Activated naive CD8-positive, alpha-beta T cell treated with anti-CD3 and anti-CD28 coated beads, Interleukin-2, amount 10 ng/mL, durations not matched to agents 7 days and 5 days (primary cell): ENCODE measurements at regions not wholly inside any gene's neighbourhood (a gene's known extent, or its start where the extent isn't known, plus 50 kb on each side); places are given as distances from the start of the nearest gene placed in this dataset.

Experiments
- ATAC-seq: fragments of 150-1000 bp; cut with Tn5 transposase; one replicate; pipeline ENCODE4 v1.10.0; 2021; ENCODE audit warnings: low read depth, moderate library complexity
- POLR2A ChIA-PET: fragments of 350-600 bp; sonication (Branson Sonifier 250); formaldehyde crosslinking; loops from one replicate; lab custom pipeline; 2021; ENCODE audit warnings: antibody characterized with exemption; lab: Charles Lee
- DNase-seq: peaks from one replicate; pipeline ENCODE4 v3.0.0; 2021
- H3K27ac Mint-ChIP-seq: one replicate; pipeline ENCODE4 v1.8.0; 2022; ENCODE audit warnings: mild to moderate bottlenecking, mixed read lengths
- H3K27me3 Mint-ChIP-seq: one replicate; pipeline ENCODE4 v1.8.0; 2022; ENCODE audit warnings: mild to moderate bottlenecking, moderate library complexity, mixed read lengths
- H3K36me3 Mint-ChIP-seq: one replicate; pipeline ENCODE4 v1.8.0; 2021; ENCODE audit warnings: mild to moderate bottlenecking, mixed read lengths
- H3K4me1 Mint-ChIP-seq: one replicate; pipeline ENCODE4 v1.8.0; 2021; ENCODE audit warnings: mixed read lengths
- H3K4me3 Mint-ChIP-seq: one replicate; pipeline ENCODE4 v1.8.0; 2022; ENCODE audit warnings: mild to moderate bottlenecking, moderate library complexity, mixed read lengths
- H3K9me3 Mint-ChIP-seq: one replicate; pipeline ENCODE4 v1.8.0; 2021; ENCODE audit warnings: mixed read lengths

DNA sequence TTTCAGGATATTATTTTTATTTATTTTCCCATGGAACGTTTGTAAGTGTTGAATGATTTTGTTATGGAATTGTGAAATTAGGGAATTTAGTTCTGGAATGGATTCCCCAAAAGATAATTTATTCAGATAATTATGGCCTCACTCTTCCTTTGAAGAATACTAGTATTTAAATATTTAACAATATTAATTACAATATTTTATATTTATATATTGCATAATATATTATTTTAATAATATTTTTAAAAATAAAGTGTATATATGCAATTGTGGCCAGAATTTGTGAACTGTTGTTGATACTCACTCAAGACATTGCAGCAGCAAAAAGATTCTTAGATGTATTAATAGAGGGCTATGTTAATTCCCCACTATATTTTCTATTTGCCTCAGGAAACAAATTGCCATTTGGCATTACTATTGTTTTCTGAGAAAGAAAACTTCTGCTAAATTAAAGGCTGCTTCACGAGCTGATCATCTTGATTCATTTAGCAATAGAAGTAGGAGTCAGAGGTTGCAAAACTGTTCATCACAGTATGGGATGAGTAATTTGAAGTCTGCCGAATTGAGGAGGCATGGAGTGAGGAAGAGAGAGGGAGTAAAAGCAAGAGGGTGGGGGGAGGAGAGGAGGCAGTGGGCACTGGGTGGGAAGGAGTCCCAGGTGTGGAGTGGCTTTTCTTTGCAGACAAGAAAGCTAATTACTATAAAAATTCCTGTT is 729.2 kb downstream of the DHX35 start:
- Mint-ChIP-seq H3K9me3 (no peaks in the 10 kb centered on the region), H3K36me3 (no peaks in the 10 kb centered on the region), H3K4me1 (no peaks in the 10 kb centered on the region), H3K27me3 (peaks cover 2% of the 10 kb centered on the region), H3K27ac (no peak overlapping the region), H3K4me3 (no peak overlapping the region)
- no peak for ATAC-seq
- DNase-seq, result no peak
- POLR2A ChIA-PET, result no interaction called here

DNA sequence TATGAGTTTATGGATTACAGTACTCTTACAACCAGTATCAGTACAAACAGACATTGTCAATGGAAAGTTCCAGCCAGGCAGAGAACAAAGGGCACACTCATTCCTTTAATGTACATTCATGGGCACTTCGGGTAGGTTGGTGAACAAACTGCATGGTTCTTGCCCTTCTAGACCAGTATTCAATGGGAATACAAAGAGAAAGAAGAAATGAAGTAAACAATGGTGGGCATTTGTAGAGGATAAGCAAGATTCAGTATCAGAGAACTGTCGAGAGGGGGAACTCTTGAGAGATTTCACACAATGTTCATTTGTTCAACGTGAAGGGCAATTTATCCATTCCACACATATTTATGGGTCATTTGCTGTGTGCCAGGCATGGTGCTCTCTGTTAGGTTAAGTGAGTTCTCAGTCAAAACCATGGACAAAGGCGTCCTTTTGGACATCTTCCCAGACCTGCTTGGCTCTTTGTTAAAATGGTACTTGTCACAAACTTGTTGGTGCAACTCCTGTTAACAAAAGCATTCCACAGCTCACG is 714.8 kb downstream of the DHX35 start:
- no peak for DNase-seq
- no peak overlapping the region for H3K4me3 Mint-ChIP-seq
- ATAC-seq, result no peak
- no peaks in the 10 kb centered on the region for H3K27me3 Mint-ChIP-seq
- POLR2A ChIA-PET, result no interaction called here
- H3K4me1 Mint-ChIP-seq, result no peaks in the 10 kb centered on the region
- no peak overlapping the region for H3K27ac Mint-ChIP-seq
- no peaks in the 10 kb centered on the region for H3K36me3 Mint-ChIP-seq
- H3K9me3 Mint-ChIP-seq, result peaks cover 5% of the 10 kb centered on the region

DNA sequence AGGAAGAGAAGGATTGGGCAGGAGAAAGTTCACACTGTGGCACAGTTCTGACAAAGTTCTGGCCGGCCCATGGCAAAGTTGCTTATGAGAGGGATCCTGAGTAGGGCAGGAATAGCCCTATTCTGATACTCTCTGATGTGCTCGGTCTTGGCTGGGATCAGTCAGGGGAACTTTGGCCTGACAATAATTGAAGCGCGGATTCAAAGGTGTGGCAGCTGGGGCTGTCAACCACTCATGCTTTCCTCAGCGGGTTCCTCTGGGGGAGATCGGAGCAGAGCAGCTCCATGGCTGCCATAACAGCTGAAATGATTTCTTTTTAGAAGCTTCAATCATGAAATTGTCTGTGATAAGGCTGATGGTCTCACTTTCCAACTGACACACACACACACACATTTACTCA is 714.1 kb downstream of the DHX35 start:
- POLR2A ChIA-PET, result no interaction called here
- Mint-ChIP-seq H3K27me3 (no peaks in the 10 kb centered on the region), H3K9me3 (peaks cover 5% of the 10 kb centered on the region), H3K4me1 (no peaks in the 10 kb centered on the region), H3K27ac (no peak overlapping the region), H3K4me3 (no peak overlapping the region), H3K36me3 (no peaks in the 10 kb centered on the region)
- ATAC-seq, result no peak
- DNase-seq, result no peak

DNA sequence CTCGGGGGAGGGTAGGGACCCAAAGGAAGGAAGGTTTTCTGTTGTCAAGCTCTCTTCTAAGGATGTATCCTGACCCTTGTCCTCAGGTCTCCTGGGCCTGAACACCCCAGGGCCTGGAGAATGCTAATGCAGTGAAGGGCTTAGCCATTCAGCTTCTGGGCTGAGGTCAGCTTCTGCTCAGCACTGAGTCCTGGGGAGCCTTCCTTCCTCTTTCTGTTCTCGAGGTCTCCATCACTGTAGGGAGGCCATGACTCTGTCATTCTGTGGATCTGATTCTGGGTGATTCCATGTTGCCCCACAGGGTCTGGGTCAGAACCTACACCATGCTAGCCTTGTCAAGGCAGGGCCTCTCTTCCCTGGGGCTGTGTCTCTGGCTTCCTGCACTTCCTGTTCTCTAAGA is 712.7 kb downstream of the DHX35 start:
- H3K4me3 Mint-ChIP-seq, result no peak overlapping the region
- no peaks in the 10 kb centered on the region for H3K36me3 Mint-ChIP-seq
- H3K27ac Mint-ChIP-seq, result no peak overlapping the region
- peaks cover 5% of the 10 kb centered on the region for H3K9me3 Mint-ChIP-seq
- DNase-seq, result no peak
- POLR2A ChIA-PET, result no interaction called here
- H3K27me3 Mint-ChIP-seq, result no peaks in the 10 kb centered on the region
- no peaks in the 10 kb centered on the region for H3K4me1 Mint-ChIP-seq
- no peak for ATAC-seq

DNA sequence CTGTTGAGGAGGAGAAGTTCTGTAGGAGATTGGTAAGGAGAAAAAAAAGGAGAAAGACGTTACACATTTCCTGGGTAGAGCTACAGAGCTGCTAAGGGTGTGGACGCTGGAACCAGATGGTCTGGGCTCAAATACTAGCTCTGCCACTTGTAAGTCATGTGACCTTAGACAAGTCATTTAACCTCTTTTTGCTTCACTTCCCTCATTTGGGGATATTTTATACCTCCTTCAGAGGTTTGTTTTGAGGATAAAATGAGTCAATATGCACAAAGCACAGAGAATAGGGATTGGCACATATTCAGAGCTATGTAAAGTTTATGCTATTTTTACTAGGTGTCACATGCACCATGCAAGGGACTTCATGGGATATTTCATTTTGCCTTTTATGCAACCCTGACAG is 708.8 kb downstream of the DHX35 start:
- ATAC-seq (no peak), DNase-seq (no peak)
- no peak overlapping the region for H3K4me3 Mint-ChIP-seq
- POLR2A ChIA-PET, result no interaction called here
- no peak overlapping the region for H3K27ac Mint-ChIP-seq
- H3K27me3 Mint-ChIP-seq, result peaks cover 3% of the 10 kb centered on the region
- no peaks in the 10 kb centered on the region for H3K9me3 Mint-ChIP-seq
- H3K36me3 Mint-ChIP-seq, result no peaks in the 10 kb centered on the region
- no peaks in the 10 kb centered on the region for H3K4me1 Mint-ChIP-seq

DNA sequence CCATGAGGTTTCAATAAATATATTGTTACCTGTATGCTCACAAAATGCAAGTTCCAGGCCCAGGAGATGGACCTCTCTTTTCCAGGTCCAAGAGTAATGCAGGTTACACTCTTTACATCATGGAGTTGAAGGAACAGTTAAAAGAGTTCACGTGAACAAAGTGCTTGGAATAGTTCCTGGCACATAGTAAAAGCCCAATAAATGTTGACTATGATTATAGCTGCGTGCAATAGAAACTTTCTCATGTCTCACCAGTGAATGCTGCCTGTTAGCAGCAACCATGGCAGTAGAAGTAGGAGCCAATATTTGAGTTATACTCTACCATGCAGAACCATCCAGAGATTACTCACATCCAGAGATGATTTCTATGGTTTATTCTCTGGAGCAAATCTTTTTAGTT is 707.5 kb downstream of the DHX35 start:
- no peaks in the 10 kb centered on the region for H3K36me3 Mint-ChIP-seq
- H3K4me3 Mint-ChIP-seq, result no peak overlapping the region
- H3K27ac Mint-ChIP-seq, result no peak overlapping the region
- ATAC-seq (no peak), DNase-seq (no peak)
- H3K27me3 Mint-ChIP-seq, result peaks cover 3% of the 10 kb centered on the region
- H3K4me1 Mint-ChIP-seq, result no peaks in the 10 kb centered on the region
- POLR2A ChIA-PET, result no interaction called here
- H3K9me3 Mint-ChIP-seq, result no peaks in the 10 kb centered on the region

DNA sequence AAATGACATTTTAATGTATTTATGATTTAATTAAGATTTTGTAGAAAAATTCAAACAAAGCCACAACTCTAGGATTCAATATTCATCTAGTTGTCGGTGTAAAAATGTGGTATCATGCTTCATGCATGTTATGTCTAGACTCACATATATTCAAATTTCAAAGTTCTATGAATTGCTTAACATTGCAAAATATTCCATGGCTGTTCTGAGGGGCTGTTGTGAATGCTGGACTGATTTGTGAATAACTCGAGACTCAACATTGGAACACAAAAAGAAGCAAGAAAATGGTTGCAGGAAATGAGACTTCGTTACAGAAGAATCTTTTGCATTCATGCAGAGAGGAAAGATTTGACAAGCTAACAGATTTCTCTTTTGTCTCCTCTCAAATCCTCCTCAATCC is 705.9 kb downstream of the DHX35 start:
- no peaks in the 10 kb centered on the region for H3K36me3 Mint-ChIP-seq
- no peak for ATAC-seq
- H3K27me3 Mint-ChIP-seq, result peaks cover 3% of the 10 kb centered on the region
- POLR2A ChIA-PET, result no interaction called here
- no peak for DNase-seq
- H3K9me3 Mint-ChIP-seq, result no peaks in the 10 kb centered on the region
- H3K4me3 Mint-ChIP-seq, result no peak overlapping the region
- no peaks in the 10 kb centered on the region for H3K4me1 Mint-ChIP-seq
- no peak overlapping the region for H3K27ac Mint-ChIP-seq

DNA sequence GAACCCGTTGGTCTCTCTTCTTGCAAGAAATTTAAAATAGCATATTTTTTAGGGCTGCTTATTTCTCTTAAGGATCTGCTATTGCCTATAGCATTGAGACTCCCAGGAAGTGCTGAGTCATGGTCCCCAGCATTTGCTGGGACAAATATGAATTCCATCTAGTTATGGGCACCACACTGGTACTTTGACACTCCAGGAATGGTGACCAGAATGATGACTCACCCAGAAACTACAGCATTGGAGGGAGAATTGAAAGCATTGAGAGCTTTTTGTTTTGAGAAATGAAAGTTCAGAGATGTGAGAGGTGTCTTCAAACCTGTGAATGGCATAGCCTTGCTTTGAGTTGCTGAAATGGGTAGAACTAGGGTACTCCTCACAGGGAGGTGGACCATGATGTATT is 699.7 kb downstream of the DHX35 start:
- ATAC-seq, result no peak
- H3K9me3 Mint-ChIP-seq, result no peaks in the 10 kb centered on the region
- no peak overlapping the region for H3K4me3 Mint-ChIP-seq
- no peaks in the 10 kb centered on the region for H3K36me3 Mint-ChIP-seq
- no peak for DNase-seq
- POLR2A ChIA-PET, result no interaction called here
- H3K27me3 Mint-ChIP-seq, result peaks cover 3% of the 10 kb centered on the region
- H3K4me1 Mint-ChIP-seq, result no peaks in the 10 kb centered on the region
- H3K27ac Mint-ChIP-seq, result no peak overlapping the region

DNA sequence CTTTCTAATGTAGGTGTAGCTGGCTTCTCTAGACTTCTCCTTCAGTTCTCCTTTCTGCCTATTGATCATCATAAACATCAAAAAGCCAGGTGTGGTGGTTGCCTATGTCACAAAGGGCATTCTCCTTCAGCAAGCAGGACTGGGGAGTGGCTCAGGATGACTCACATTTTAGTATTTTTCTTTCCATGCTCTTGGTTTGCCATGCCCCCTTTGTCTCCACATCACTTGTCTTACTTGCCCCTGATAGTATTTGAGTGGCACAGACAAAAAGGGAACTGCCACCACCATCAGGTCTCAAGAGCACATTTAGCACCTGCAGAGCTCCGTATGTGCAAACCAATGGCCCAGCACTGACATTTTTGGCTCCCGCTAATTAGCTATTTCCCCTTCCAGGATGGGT is 698.8 kb downstream of the DHX35 start:
- Mint-ChIP-seq H3K27ac (no peak overlapping the region), H3K4me1 (no peaks in the 10 kb centered on the region), H3K9me3 (no peaks in the 10 kb centered on the region), H3K4me3 (no peak overlapping the region), H3K36me3 (no peaks in the 10 kb centered on the region), H3K27me3 (no peaks in the 10 kb centered on the region)
- POLR2A ChIA-PET, result no interaction called here
- ATAC-seq, result no peak
- DNase-seq, result no peak

DNA sequence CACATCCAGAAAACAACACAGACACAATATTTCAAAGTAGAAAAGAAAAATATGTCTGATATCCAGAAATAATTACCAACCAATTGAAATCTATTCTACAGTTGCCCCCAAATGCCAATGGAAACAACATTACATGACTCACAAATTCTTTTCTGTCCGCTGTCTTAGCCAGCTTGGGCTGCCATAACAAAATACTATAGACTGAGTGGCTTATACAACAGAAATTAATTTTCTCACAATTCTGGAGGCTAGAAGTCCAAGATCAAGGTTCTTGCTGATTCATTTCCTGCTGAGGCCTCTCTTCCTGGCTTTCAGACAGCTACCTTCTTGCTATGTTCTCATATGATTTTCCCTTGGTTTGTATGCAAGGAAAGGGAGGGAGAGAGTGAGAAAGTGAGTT is 698.1 kb downstream of the DHX35 start:
- H3K36me3 Mint-ChIP-seq, result no peaks in the 10 kb centered on the region
- POLR2A ChIA-PET, result no interaction called here
- no peak for DNase-seq
- no peaks in the 10 kb centered on the region for H3K4me1 Mint-ChIP-seq
- H3K4me3 Mint-ChIP-seq, result no peak overlapping the region
- no peak for ATAC-seq
- no peaks in the 10 kb centered on the region for H3K27me3 Mint-ChIP-seq
- H3K9me3 Mint-ChIP-seq, result no peaks in the 10 kb centered on the region
- H3K27ac Mint-ChIP-seq, result no peak overlapping the region

DNA sequence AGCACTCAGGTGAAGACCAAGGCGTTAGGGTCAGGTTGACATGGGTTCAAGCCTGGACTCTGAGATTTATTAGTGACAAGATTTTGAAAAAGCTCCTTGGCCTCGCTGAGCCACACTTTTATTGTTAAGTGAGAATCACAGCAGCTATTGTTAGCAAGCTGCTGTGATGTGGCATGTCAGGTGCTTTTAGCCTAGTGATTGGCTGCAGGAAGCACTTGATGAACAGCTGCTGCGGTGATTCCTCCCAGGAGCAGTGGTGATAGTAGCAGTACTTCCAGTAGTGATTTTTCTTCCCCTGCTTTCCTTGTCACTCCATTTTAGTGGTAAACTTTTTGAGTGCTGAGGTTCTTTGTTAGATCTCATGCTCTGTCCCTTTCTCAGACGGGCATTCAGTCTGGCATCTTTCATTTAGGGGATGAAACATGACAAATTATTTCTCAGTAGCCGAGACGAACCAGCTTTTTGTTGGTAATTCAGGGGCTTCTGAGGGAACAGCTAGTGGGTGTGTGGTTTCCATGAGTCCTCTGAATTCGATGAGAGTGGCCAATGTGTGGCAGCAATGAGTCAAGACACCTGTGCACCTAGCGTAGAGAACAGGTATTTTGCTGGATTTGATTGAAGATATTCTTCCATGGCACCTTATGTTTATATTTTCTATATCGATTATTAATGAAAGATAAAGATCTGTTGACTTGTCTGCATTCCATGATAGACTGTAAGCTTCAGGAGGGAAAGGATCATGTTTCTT is 696.7 kb downstream of the DHX35 start:
- no peak for DNase-seq
- POLR2A ChIA-PET, result no interaction called here
- Mint-ChIP-seq H3K4me3 (no peak overlapping the region), H3K36me3 (no peaks in the 10 kb centered on the region), H3K9me3 (no peaks in the 10 kb centered on the region), H3K4me1 (no peaks in the 10 kb centered on the region), H3K27me3 (no peaks in the 10 kb centered on the region), H3K27ac (no peak overlapping the region)
- no peak for ATAC-seq

DNA sequence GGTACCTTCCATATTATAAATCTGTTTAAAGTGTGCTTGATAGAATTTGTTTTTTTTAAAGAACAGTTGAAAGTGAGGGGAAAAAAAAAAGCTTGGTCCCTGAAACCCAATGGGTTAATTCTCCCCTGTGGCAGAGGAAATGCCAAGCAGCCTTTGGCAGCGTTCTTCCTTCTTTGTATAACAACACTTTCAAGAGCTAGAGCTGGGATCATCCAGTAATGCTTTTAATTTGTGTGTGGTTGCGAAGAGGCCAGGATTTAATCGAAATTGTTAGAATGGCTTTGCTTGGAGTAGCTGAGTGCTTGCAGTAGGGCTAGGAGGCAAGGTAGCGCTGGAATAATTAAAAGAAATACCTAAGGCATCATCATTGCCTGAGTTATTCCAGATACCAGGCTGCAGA is 692.0 kb downstream of the DHX35 start:
- Mint-ChIP-seq H3K4me1 (no peaks in the 10 kb centered on the region), H3K27ac (no peak overlapping the region), H3K4me3 (no peak overlapping the region), H3K9me3 (no peaks in the 10 kb centered on the region), H3K36me3 (no peaks in the 10 kb centered on the region), H3K27me3 (no peaks in the 10 kb centered on the region)
- no peak for ATAC-seq
- no peak for DNase-seq
- POLR2A ChIA-PET, result no interaction called here

DNA sequence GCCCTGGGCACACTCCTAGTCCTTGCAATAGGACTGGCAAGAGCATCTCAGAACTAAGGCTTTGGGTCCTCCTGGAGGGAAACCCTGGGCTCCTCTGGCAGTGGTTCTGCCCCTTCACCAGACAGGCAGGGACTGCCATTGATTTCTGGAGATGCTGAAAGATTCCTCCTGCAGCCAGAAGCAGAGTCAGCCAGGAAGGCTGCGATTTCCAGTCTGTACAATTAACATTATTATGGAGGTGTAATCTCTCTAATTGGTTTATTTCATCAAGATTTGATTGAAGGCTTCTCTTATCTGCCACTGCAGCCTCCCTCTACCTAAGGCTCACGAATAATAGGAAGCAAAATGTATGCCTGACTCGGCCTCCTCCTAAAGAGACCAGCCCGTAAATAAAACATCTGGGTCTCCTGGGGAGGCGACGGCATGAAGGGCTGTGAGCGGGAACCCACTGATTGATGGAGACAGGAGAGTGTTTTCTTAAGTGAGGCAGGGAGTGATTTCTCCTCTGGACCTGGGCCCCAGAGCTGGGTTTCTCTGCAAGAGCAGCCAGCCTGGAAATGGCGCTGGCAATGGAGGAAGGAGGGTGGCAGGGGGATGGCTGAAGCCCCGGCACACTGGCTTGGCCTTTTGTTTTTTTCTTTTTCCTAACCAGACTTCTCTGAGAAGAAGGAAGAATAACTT is 689.6 kb downstream of the DHX35 start:
- H3K27me3 Mint-ChIP-seq, result no peaks in the 10 kb centered on the region
- H3K9me3 Mint-ChIP-seq, result no peaks in the 10 kb centered on the region
- POLR2A ChIA-PET, result no interaction called here
- no peak overlapping the region for H3K4me3 Mint-ChIP-seq
- no peaks in the 10 kb centered on the region for H3K4me1 Mint-ChIP-seq
- H3K27ac Mint-ChIP-seq, result no peak overlapping the region
- no peaks in the 10 kb centered on the region for H3K36me3 Mint-ChIP-seq
- DNase-seq (no peak), ATAC-seq (no peak)
